Sigmoid colon (tissue), 4 donors: ENCODE measurements at regions not wholly inside any gene's neighbourhood (a gene's known extent, or its start where the extent isn't known, plus 50 kb on each side); places are given as distances from the start of the nearest gene placed in this dataset.

Experiments
- EP300 ChIP-seq, 4 donors: sonication (generic); formaldehyde crosslinking; IDR thresholded peaks; one replicate each; pipeline ENCODE4 v1.6.1; 2017; ENCODE audit warnings: antibody characterized with exemption in 4 of 4
- POLR2A ChIP-seq, 2 donors: fragments of 450-650 bp; IDR thresholded peaks; one replicate each; pipeline ENCODE4 v1.6.1; 2016; ENCODE audit warnings: antibody characterized with exemption in 2 of 2, mild to moderate bottlenecking in 2 of 2, moderate library complexity in 2 of 2
- POLR2AphosphoS5 ChIP-seq, 4 donors: sonication (generic); formaldehyde crosslinking; IDR thresholded peaks; one replicate each; pipeline ENCODE4 v1.6.1; 2017; ENCODE audit warnings: antibody characterized with exemption in 4 of 4
- TF ChIP-seq, protein P1 (sequence below), 4 experiments: fragments of 450-650 bp in 3 of 4; fragments of 200-600 bp in 1 of 4; IDR thresholded peaks; one replicate each; pipeline ENCODE4 v1.5.1; 2016 to 2019; ENCODE audit warnings: antibody characterized with exemption in 4 of 4, mild to moderate bottlenecking in 3 of 4, moderate library complexity in 2 of 4

DNA sequence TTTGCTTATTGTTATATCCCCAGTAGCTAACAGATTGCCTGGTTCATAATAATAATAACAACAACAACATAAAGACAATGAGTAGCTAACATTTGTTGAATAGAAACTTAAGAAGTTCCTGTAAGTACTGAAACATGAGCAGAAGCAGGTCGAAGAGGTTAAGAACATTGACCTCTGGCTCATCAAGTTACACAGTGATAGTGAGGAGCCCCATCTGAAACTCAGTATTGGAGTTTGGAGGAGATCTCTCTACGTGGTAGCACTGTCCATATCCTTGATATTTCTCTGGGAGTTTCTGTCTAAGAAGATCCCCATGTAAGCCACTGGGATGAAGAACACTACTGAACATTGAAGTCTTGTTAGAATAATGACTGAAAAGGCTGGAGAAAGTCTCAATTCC is 600.4 kb downstream of the RFPL4B start:
- TF ChIP-seq, protein P1, sequence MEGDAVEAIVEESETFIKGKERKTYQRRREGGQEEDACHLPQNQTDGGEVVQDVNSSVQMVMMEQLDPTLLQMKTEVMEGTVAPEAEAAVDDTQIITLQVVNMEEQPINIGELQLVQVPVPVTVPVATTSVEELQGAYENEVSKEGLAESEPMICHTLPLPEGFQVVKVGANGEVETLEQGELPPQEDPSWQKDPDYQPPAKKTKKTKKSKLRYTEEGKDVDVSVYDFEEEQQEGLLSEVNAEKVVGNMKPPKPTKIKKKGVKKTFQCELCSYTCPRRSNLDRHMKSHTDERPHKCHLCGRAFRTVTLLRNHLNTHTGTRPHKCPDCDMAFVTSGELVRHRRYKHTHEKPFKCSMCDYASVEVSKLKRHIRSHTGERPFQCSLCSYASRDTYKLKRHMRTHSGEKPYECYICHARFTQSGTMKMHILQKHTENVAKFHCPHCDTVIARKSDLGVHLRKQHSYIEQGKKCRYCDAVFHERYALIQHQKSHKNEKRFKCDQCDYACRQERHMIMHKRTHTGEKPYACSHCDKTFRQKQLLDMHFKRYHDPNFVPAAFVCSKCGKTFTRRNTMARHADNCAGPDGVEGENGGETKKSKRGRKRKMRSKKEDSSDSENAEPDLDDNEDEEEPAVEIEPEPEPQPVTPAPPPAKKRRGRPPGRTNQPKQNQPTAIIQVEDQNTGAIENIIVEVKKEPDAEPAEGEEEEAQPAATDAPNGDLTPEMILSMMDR (IDR thresholded peaks at IDR 0.05): no peak
- TF ChIP-seq POLR2A (IDR thresholded peaks at IDR 0.05): no peak
- TF ChIP-seq POLR2AphosphoS5 (IDR thresholded peaks at IDR 0.05): no peak
- TF ChIP-seq EP300 (IDR thresholded peaks at IDR 0.05): no peak
